GM23338 (cell line): ENCODE measurements at regions not wholly inside any gene's neighbourhood (a gene's known extent, or its start where the extent isn't known, plus 50 kb on each side); places are given as distances from the start of the nearest gene placed in this dataset.

Experiments used
- ATAC-seq: fragments of 200-7000 bp; cut with Tn5 transposase; 3 replicates; pipeline ENCODE4 v1.9.1; 2020
- DNase-seq: peaks from one replicate; pipeline ENCODE4 v3.0.0-alpha.2; 2015; ENCODE audit warnings: low spot score
- H2AFZ ChIP-seq: fragments of 200-600 bp; sonication (generic); 2 replicates; pipeline ENCODE4 v1.8.0; 2016; ENCODE audit warnings: antibody characterized with exemption, mild to moderate bottlenecking, moderate library complexity
- H3F3A ChIP-seq: fragments of 200-600 bp; sonication (generic); replicated peaks from 2 replicates; pipeline ENCODE4 v1.8.0; 2017; ENCODE audit warnings: antibody characterized with exemption, mixed run types, low read depth
- H3K27ac ChIP-seq: fragments of 200-600 bp; sonication (generic); 2 replicates; pipeline ENCODE4 v1.6.1; 2016; ENCODE audit warnings: low read depth
- H3K27me3 ChIP-seq: fragments of 200-600 bp; sonication (generic); 2 replicates; pipeline ENCODE4 v1.8.0; 2016; ENCODE audit warnings: mild to moderate bottlenecking, mixed run types, moderate library complexity; ENCODE audit not compliant: insufficient read depth
- H3K36me3 ChIP-seq: fragments of 200-600 bp; sonication (generic); 2 replicates; pipeline ENCODE4 v1.8.0; 2016; ENCODE audit warnings: mild to moderate bottlenecking; ENCODE audit not compliant: insufficient read depth
- H3K4me1 ChIP-seq: fragments of 200-600 bp; sonication (generic); 2 replicates; pipeline ENCODE4 v1.8.0; 2016; ENCODE audit warnings: mild to moderate bottlenecking, moderate library complexity; ENCODE audit not compliant: insufficient read depth
- H3K4me2 ChIP-seq: fragments of 200-600 bp; sonication (generic); 2 replicates; pipeline ENCODE4 v1.7.1; 2017; ENCODE audit warnings: mixed run types
- H3K4me3 ChIP-seq: fragments of 200-600 bp; sonication (generic); 2 replicates; pipeline ENCODE4 v1.6.1; 2016; ENCODE audit warnings: mixed run types
- H3K79me2 ChIP-seq: fragments of 200-600 bp; sonication (generic); replicated peaks from 2 replicates; pipeline ENCODE4 v1.8.0; 2017; ENCODE audit warnings: mild to moderate bottlenecking; ENCODE audit not compliant: insufficient read depth
- H3K9me2 ChIP-seq: fragments of 200-600 bp; sonication (generic); 2 replicates; pipeline ENCODE4 v1.8.0; 2017; ENCODE audit not compliant: insufficient read depth
- H4K20me1 ChIP-seq: fragments of 200-600 bp; sonication (generic); replicated peaks from 2 replicates; pipeline ENCODE4 v1.8.0; 2017; ENCODE audit warnings: mild to moderate bottlenecking; ENCODE audit not compliant: insufficient read depth
- H3K27ac Mint-ChIP-seq: 2 replicates; pipeline ENCODE4 v1.8.0; 2020; ENCODE audit warnings: inconsistent platforms, mild to moderate bottlenecking, moderate library complexity, mixed read lengths
- H3K27me3 Mint-ChIP-seq: 3 replicates; pipeline ENCODE4 v1.8.0; 2022; ENCODE audit warnings: low read depth, mild to moderate bottlenecking, moderate library complexity, mixed read lengths, inconsistent platforms; ENCODE audit not compliant: insufficient read depth, poor library complexity
- H3K36me3 Mint-ChIP-seq: 3 replicates; pipeline ENCODE4 v1.8.0; 2021; ENCODE audit warnings: low read depth, mild to moderate bottlenecking, inconsistent platforms, moderate library complexity, mixed read lengths
- H3K4me1 Mint-ChIP-seq: 3 replicates; pipeline ENCODE4 v1.8.0; 2020; ENCODE audit warnings: mild to moderate bottlenecking, inconsistent platforms, mixed read lengths
- H3K4me3 Mint-ChIP-seq: 3 replicates; pipeline ENCODE4 v1.8.0; 2021; ENCODE audit warnings: moderate library complexity, mild to moderate bottlenecking, inconsistent platforms, mixed read lengths
- H3K9me3 Mint-ChIP-seq: 3 replicates; pipeline ENCODE4 v1.8.0; 2020; ENCODE audit warnings: moderate library complexity, mild to moderate bottlenecking, inconsistent platforms, mixed read lengths
- CREB1 ChIP-seq: fragments of 250-450 bp; sonication (Bioruptor Pico); IDR thresholded peaks from 2 replicates; pipeline ENCODE4 v1.5.0; 2020; ENCODE audit warnings: low read depth, mild to moderate bottlenecking, moderate library complexity
- CTCF ChIP-seq, 2 experiments: fragments of 200-600 bp in 1 of 2; sonication (generic) in 1 of 2; conservative IDR thresholded peaks; 2 replicates each; pipeline versions ENCODE4 v1.5.1 to v1.6.1; 2016 to 2017; ENCODE audit warnings: antibody characterized with exemption in 2 of 2, low read depth in 2 of 2, mild to moderate bottlenecking in 2 of 2, moderate library complexity in 1 of 2
- EZH2 ChIP-seq: fragments of 200-600 bp; sonication (generic); IDR thresholded peaks from one replicate; pipeline ENCODE4 v1.8.0; 2017; ENCODE audit warnings: antibody characterized with exemption, mild to moderate bottlenecking, low read depth; ENCODE audit not compliant: unreplicated experiment
- EZH2phosphoT487 ChIP-seq: fragments of 200-600 bp; sonication (generic); IDR thresholded peaks from one replicate; pipeline ENCODE4 v1.8.1; 2018; ENCODE audit warnings: antibody characterized with exemption; ENCODE audit not compliant: unreplicated experiment
- JUNB ChIP-seq: IDR thresholded peaks from one replicate; pipeline ENCODE4 v1.6.1; 2016; ENCODE audit warnings: antibody characterized with exemption; ENCODE audit not compliant: unreplicated experiment
- POLR2AphosphoS5 ChIP-seq: IDR thresholded peaks from 2 replicates; pipeline ENCODE4 v1.6.1; 2016; ENCODE audit warnings: antibody characterized with exemption, low read depth
- REST ChIP-seq: IDR thresholded peaks from one replicate; pipeline ENCODE4 v1.6.1; 2018; ENCODE audit warnings: antibody characterized with exemption; ENCODE audit not compliant: unreplicated experiment
- STAT1 ChIP-seq: IDR thresholded peaks from one replicate; pipeline ENCODE4 v1.6.1; 2016; ENCODE audit warnings: antibody characterized with exemption; ENCODE audit not compliant: unreplicated experiment
- TF ChIP-seq, protein P1 (sequence below): IDR thresholded peaks from 2 replicates; pipeline ENCODE4 v1.6.1; 2016; ENCODE audit warnings: antibody characterized with exemption

- H3F3A ChIP-seq: no peaks in the 10 kb centered on the region
- H3K27ac ChIP-seq: no peak overlapping the region
- DNase-seq (no peak), ATAC-seq (no peak)
- H2AFZ ChIP-seq: no peak overlapping the region
- no peak overlapping the region for H3K27ac Mint-ChIP-seq
- no peak overlapping the region for H3K4me3 Mint-ChIP-seq
- H3K27me3 ChIP-seq: no peaks in the 10 kb centered on the region
- TF ChIP-seq REST: no peak
- TF ChIP-seq STAT1: no peak
- TF ChIP-seq CTCF (conservative IDR thresholded peaks at IDR 0.05; ENCODE audit: low read depth in 2 of 2): no peak
- no peak for TF ChIP-seq EZH2
- TF ChIP-seq POLR2AphosphoS5: no peak
- TF ChIP-seq, protein P1, sequence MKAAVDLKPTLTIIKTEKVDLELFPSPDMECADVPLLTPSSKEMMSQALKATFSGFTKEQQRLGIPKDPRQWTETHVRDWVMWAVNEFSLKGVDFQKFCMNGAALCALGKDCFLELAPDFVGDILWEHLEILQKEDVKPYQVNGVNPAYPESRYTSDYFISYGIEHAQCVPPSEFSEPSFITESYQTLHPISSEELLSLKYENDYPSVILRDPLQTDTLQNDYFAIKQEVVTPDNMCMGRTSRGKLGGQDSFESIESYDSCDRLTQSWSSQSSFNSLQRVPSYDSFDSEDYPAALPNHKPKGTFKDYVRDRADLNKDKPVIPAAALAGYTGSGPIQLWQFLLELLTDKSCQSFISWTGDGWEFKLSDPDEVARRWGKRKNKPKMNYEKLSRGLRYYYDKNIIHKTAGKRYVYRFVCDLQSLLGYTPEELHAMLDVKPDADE: no peak
- no peak for TF ChIP-seq JUNB
- H4K20me1 ChIP-seq: no peaks in the 10 kb centered on the region
- no peaks in the 10 kb centered on the region for H3K79me2 ChIP-seq
- H3K9me3 Mint-ChIP-seq: peaks cover 14% of the 10 kb centered on the region
- H3K36me3 ChIP-seq: no peaks in the 10 kb centered on the region
- peaks cover 4% of the 10 kb centered on the region; the same call in 1 of the 2 replicates for H3K9me2 ChIP-seq
- peaks cover 2% of the 10 kb centered on the region; the same call in 2 of the 3 replicates for H3K4me1 Mint-ChIP-seq
- H3K27me3 Mint-ChIP-seq: peaks cover 4% of the 10 kb centered on the region
- H3K4me2 ChIP-seq: no peak overlapping the region
- H3K4me3 ChIP-seq: no peak overlapping the region
- peaks cover 7% of the 10 kb centered on the region; the same call in 2 of the 3 replicates for H3K36me3 Mint-ChIP-seq
- H3K4me1 ChIP-seq: no peaks in the 10 kb centered on the region
These were observed 265.7 kb downstream of the PTBP2 start for GRCh38 chr1:96987186-96987703.

- DNase-seq (no peak), ATAC-seq (no peak)
- Histone ChIP-seq H3K4me1 (no peaks in the 10 kb centered on the region), H3K4me2 (no peak overlapping the region), H3K27me3 (no peaks in the 10 kb centered on the region), H4K20me1 (no peaks in the 10 kb centered on the region), H2AFZ (no peak overlapping the region), H3K9me2 (0 out of 2 replicates have a peak, but pooled peaks cover 5% of the 10 kb centered on the region), H3K79me2 (no peaks in the 10 kb centered on the region), H3K36me3 (no peaks in the 10 kb centered on the region), H3F3A (no peaks in the 10 kb centered on the region), H3K4me3 (no peak overlapping the region), H3K27ac (no peak overlapping the region)
- peaks cover 7% of the 10 kb centered on the region; the same call in 2 of the 3 replicates for H3K36me3 Mint-ChIP-seq
- peaks cover 14% of the 10 kb centered on the region for H3K9me3 Mint-ChIP-seq
- H3K27ac Mint-ChIP-seq: no peak overlapping the region
- H3K27me3 Mint-ChIP-seq: peaks cover 4% of the 10 kb centered on the region
- peaks cover 2% of the 10 kb centered on the region; the same call in 2 of the 3 replicates for H3K4me1 Mint-ChIP-seq
- H3K4me3 Mint-ChIP-seq: no peak overlapping the region
- TF ChIP-seq, protein P1: no peak
- TF ChIP-seq POLR2AphosphoS5 (no peak), CREB1 (no peak), CTCF (conservative IDR thresholded peaks at IDR 0.05; ENCODE audit: low read depth in 2 of 2) (no peak), STAT1 (no peak), EZH2phosphoT487 (no peak), JUNB (no peak)
These were observed 267.7 kb downstream of the PTBP2 start for GRCh38 chr1:96989302-96989701.
